ENCODE measurements at regions not wholly inside any gene's neighbourhood (a gene's known extent, or its start where the extent isn't known, plus 50 kb on each side); places are given as distances from the start of the nearest gene placed in this dataset.

DNA sequence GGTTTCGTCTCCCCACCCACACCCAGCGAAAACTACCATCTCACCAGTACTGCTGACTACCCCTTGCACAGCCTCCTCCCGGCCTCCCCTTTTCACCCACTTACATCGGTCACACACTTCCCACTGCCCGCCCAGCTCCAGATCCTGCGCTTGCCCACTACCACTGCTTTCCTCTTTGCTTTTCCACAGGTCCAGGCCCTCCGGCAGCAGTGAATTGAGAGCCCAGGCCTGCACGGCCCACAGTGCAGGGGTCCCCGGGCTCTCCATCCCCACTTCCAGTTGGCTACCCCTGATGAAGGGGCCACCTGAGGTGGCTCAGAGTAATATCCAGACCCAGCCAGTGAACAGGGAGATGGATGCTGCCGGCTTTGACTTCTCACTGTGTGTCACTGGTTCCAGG lies 120.2 kb upstream of the FSTL4 start:
- no peak for DNase-seq

GRCh38 chr5:133731951-133732350 lies 119.6 kb upstream of the FSTL4 start:
- no peak for DNase-seq

DNA sequence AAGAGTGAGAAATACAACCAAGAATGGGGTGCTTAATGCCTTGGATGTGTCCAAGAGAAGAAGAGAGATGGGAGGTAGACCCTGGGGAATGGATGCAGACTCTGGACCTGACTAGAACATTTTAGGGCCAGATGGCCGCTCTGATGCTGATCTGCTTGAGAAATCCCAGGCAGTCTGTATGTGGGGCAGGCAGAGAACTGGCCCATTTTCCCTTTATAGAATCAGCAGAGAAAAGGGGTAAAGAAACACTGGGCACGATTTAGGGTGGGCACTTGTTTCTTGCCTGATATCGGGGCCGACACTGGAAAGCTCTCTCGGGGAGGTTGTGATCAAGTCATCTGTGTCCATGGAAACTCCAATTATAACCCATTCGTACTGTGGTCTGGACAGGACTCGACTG lies 118.5 kb upstream of the FSTL4 start:
- DNase-seq, result no peak

GRCh38 chr5:133730346-133730745 lies 118.0 kb upstream of the FSTL4 start:
- no peak for DNase-seq

DNA sequence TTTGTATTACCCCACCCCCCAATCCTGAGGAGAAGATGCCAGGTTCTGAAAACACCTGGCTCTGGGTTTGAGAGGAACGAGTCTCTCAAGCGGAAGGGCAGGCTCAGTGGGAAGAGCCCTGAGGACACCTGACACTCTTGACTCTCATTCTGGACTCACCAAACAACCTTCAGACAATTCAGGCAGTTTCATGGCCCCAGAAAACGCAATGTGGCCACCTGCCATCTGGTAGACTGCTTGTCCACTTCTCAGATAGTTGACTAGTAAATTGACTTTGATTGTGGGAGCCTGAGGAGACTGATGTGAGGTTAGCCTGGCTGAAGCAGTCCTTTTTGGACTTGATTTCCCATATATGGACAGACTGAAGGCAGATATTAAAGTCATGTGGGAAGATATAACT lies 117.5 kb upstream of the FSTL4 start:
- no peak for DNase-seq

DNA sequence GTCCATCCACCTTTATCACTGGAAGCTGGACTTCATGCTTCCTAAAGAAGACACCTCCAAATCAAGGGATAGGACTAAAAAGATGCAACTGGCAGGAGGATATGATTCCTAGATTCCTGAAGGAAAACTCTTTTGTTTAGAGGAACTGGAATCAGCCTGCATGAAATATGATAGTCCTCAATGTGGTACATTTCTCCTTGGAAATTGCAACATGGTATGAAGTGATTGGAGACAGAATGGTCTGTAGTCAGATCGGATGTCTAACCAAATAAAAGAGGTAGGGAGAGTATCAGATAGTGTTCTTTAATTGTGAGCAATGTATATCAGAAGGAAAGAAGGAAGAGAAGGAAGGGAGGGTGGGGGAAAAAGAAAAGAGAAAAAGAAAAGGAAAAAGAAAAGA lies 116.1 kb upstream of the FSTL4 start:
- DNase-seq, result no peak

DNA sequence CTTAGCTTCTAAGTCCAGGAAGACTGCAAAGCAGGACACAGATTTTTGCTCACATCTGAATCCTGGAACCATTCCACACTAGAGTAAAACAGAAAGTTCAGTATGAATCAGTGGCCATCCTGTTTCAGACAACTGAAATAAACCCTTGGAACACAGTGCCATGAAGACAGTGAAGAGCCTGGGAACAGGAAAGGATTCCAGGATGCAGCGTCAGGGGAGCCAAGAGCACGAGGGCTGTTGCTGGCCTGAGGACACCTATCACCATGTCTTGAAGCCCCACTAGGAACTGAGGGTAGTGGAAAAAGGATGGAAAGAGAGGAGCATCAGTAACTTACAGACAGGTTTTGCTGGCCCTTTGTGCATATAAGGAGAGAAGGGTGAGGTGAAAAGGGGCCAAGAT lies 115.3 kb upstream of the FSTL4 start:
- DNase-seq, result no peak

- no peak for DNase-seq
These were observed 111.5 kb upstream of the FSTL4 start for GRCh38 chr5:133723651-133724366.

DNA sequence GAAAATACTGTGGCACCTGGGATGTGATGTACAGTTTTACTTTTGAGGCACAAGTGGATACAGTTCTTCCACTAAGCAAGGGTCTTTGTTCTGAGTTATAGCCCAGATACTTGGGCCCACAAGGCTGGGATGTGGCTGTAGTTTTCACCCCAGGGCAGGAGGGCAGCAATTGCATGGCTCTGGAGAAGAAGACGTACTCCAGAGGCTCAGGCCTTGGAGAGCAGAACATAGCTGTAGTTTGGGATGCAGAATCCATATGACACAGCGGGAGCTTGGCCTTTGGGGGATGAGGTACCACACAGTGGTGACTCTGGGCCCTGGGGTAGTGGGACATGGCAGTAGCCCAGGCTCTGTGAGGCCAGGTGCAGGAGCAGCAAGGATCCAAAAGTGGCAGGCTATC lies 110.8 kb upstream of the FSTL4 start:
- DNase-seq, result no peak

GRCh38 chr5:133721365-133721764 lies 109.0 kb upstream of the FSTL4 start:
- no peak for DNase-seq

- DNase-seq, result no peak
These were observed 106.1 kb upstream of the FSTL4 start for GRCh38 chr5:133718457-133718856.

DNA sequence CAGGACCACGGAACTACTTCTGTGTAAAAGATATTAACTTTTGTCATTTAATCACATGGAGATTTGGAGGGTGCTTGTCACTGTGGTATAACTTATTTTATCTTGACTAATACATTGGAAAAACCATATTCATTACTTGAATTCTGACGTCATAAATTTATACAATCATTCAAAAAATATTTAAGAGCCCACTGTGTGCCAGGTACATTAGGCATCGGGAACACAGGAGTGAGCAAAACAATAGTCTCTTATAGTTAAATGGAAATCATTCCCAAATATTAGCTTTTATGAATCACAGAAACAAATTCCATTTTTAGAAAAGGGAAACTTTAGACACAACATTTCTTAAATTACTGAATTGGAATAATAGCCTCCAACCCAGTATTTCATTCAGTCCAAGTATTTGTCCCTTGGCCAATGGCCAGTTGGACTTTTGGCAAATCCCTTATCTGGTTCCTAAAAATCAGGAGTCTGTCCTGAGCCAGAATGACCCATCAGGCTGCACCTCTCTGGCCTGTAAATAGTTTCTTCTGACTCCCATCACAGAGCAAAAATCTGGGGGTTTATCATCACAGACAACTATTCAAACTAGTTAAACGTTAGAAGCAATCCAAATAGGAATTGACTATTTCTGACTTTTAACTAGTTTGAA lies 104.3 kb upstream of the FSTL4 start:
- no peak for DNase-seq

GRCh38 chr5:133715616-133716015 lies 103.3 kb upstream of the FSTL4 start:
- no peak for DNase-seq

DNA sequence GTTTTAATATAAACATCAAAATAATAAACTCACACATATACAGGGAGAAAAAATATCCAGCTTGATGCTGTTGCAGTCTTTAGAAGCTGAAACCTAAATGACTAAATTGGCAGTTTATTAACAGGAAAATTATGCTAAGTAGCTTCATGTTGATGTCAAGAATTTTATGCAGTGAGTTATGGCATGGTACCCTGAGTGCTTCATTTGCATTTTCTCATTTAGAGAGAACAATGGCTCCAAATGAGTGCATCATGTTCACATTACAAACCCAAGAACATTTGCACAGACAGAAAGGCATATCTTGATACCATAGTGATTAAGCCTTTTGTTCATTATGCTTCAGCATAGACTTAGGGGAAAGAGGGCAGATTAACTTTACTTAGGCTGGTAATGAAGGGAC lies 102.9 kb upstream of the FSTL4 start:
- DNase-seq, result no peak

- no peak for DNase-seq
These were observed 102.0 kb upstream of the FSTL4 start for GRCh38 chr5:133714161-133714915.

DNA sequence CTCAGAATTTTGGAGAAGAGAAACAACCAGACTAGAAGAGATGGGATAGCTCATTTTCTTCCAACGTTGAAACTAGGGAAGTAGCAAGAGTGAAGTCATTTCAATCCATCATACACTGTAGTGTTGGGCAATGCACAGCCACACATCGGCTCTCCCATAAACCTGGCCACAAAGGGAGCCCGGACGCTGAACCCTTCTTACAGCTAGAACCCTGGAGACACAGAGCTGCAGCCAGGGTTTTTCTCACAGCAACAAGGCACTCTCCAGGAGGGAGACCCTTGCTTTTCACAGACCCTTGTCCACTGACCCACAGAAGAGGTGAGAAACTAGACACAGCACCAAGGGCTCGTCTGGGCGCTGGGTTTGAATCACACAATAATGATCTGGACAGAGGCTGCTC lies 101.4 kb upstream of the FSTL4 start:
- DNase-seq, result no peak

GRCh38 chr5:133713209-133713608 lies 100.9 kb upstream of the FSTL4 start:
- no peak for DNase-seq

DNA sequence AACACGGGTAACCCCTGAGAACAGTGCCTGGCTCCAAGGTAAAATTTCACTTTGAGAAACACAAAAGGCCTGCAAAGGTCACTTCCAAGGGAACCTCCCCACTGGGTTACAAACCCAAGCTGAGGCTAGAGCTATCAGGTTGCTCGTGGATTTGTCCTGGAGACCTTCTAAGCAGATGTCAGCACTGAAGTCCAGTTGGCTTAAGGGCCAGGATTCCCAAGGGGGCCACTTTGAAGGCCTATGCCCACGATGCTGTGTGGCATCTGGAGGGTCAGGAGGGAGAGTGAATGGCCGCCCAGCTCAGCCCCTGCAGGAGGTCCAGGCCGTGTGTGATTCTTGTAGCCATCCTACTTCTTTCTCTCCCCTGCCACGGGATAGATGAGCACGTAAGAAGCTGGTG lies 100.2 kb upstream of the FSTL4 start:
- DNase-seq, result no peak

DNA sequence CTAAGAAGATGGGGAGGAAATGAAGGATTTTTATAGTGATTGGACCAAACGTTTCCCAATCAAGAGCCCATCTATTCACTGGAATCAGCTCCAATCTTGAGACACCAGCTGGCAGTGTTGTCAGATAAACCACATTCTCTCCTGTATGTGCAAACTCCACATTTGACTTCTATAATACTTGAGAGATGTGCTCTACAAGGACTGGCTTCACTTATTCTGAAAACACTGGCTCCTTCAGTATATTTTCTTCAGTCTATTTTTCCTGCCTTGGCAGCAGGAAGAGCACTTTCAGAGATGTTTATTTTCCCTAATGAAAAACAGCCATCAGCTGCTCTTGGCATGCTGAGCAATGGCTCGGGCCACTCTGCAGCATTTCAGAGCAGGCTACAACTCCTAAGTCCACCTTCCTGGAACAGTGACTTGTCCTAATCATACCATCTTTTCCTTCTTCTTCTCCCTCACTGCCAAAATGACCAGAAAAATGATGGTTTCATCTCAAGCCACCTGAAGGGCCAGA lies 96.9 kb upstream of the FSTL4 start:
- DNase-seq, result no peak

DNA sequence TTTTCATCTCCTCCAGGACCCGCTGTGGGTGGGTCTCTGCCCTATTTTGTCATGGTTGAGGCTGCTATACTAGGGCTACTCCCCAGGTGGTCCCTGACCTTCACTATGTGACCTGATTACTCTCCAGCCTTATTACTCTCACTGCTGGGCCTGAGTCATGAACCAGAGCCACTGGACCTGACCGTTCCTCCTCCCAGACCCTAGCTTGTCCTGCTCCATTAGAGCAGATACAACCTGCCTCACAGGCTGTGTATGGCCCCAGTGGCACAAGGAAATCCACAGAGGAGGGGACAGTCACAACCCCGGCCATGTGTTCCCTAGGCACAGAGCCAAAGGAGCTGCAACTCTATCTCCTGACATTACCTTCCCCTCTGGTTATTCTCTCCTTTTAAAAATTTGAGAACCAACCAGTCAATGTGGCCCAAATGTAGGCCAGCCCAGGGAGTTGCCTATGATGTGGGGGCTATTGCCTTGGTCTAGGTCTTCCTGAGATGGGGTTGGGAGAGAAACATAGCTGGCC lies 96.0 kb upstream of the FSTL4 start:
- peak; percentile 13 for DNase-seq

DNA sequence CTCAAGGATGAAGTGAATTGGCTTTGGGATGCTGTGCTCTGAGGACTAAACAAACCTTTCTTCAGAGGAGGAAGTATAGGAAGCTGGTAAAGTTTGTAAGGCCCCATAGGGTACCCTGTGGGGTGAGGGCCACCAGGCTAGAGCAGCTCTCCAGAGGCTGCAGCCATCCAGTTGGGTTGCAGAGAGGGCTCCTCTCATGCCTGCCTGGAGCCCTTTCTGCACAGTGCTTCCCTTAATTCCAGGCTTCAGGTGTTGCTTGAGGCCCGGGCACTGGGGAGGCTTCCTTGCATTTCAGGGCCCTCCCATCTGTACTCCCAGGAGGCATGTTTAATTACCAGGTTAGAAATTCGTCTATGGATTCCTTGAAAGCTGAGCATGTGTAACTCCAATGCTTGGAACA lies 95.3 kb upstream of the FSTL4 start:
- no peak for DNase-seq

GRCh38 chr5:133706506-133707430 lies 94.4 kb upstream of the FSTL4 start:
- DNase-seq, result no peak

GRCh38 chr5:133705331-133705730 lies 93.0 kb upstream of the FSTL4 start:
- DNase-seq, result no peak
